ENCODE measurements at regions not wholly inside any gene's neighbourhood (a gene's known extent, or its start where the extent isn't known, plus 50 kb on each side); places are given as distances from the start of the nearest gene placed in this dataset.

DNA sequence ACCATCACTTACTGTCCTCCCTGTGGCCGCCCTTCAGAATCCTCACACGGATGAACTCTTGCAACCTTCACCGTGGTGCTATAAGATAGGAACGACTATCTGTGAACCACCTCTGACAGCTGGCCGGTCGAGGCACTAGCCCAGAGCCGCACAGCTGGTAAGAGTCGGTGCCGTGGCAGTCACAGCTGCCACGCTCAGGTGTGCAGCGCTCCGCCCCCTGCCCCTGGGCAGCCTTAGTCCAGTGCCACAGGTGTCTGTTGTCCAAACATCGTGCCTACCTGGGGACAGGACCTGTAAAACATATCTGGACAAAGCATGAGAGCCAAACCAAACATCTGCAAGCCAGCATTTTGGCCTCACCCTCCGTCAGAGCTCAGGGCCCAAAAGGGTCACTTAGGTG, 55.3 kb upstream of the SALL3 start:
- DNase-seq: no peak

DNA sequence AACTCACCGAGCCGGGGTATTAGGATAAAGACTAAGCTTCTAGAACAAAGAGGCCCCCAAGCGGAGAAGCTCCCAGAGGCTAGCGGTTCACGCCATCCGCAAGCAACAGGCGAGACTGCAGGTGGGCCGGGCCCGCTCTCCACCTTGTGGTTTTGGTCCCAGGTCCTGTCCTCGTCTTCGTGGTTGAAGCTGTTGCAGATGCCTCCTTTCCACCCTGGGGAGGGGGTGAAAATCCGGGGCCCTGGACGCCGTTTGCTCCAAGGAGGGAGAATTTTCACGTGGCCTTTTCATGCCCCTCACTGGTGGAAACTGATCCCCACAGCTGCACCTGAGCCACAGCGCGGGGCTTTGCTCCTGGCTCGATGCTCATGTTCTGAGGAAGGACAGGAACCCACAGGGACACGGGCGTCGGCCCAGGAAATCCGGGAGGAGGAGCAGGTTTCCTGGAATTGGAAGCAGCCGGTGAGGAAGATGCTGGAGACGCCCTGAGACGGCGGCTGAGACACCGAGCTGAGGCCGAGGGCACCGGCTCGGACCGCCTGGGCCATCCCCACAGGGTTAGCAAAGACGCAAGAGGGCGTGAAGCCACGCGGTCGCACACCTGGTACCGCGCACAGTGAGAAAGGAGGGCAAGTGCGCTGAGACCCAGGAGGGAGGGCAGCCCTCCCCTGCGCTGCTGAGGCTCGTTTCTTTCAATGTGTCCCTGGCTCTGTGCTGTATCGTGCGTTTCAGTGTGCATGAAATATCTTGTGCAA, 54.7 kb upstream of the SALL3 start:
- no peak for DNase-seq

GRCh38 chr18:78925557-78926242, 53.9 kb upstream of the SALL3 start:
- DNase-seq: no peak

DNA sequence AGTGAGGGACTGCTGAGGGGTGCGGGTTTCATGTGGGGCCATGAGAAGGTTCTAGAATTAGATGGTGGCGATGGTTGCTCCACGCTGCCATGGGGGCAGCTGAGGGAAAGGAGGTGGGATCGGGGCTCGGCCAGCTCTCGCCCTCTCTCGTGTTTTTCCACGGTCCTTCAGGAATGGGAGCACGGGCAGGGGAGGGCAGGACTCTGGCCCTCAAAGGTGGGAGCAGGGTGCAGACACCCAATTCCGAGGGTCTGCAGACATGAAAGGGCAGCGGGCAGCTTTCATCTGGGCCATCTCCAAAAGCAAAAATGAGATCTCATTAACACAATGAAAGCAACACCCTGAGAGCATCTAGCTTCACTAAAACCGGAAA, 53.4 kb upstream of the SALL3 start:
- no peak for DNase-seq

- DNase-seq: no peak
Observed at GRCh38 chr18:78927156-78927555, 52.5 kb upstream of the SALL3 start.

DNA sequence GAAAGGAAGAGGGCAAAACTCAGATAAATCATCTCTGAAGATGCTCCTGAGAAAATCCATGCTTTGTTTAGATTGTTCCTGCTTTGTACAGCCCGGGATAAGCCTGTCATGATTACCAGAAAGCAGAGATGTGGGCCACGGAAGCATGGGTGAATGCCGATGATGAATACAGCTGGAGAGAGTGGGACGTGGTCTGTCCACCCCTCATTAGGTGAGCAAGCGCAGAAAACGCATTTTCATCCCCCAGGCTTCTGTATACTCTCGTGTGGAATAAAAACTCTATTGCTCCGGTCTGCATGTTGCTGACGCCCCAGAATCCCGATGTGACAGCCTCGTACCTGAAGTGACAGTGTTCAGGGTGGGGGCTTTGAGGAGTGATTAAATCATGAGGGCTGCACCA, 52.0 kb upstream of the SALL3 start:
- no peak for DNase-seq

DNA sequence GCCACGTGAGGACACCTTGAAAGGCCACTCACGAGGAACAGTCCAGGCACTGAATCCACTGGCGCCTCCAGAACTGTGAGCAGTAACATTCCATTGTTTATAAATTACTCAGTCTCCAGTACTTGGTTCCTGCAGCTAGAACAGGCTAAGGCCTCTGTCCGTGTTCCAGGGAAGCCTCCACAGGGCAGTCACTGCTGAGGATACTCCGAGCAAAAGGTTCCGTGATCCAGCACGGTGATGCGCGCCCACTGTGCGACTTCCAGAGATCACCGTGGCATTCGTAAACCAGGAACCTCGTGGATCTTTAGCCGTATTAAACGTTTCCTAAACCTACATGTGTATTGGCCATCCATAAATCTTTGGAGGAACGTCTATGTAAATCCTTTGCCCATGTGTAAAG, 51.5 kb upstream of the SALL3 start:
- DNase-seq: no peak

DNA sequence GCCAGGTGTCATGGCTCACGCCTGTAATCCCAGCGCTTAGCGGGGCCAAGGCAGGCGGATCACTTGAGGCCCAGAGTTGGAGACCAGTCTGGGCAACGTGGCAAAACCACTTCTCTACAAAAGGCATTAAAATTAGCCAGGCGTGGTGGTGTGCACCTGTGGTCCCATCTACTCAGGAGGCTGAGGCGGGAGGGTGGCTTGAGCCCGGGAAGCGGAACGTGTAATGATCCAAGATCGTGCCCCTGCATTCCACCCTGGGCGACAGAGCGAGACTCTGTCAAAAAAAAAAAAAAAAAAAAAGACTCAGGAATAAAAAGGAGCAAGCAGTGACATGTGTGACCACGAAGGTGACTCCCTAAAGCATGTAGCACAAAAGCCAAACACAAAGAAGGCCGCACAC, 50.1 kb upstream of the SALL3 start:
- no peak for DNase-seq
